GM18858 (cell line): ENCODE measurements at regions not wholly inside any gene's neighbourhood (a gene's known extent, or its start where the extent isn't known, plus 50 kb on each side); places are given as distances from the start of the nearest gene placed in this dataset.
"Not testable (repeated sequence)": the region's sequence is repeated elsewhere in the genome, so short reads cannot be mapped to it uniquely, and the experiment has no call there.

Source experiments
- ATAC-seq: cut with Tn5 transposase; IDR thresholded peaks from one replicate; pipeline ENCODE4 v1.9.1; 2021; ENCODE audit not compliant: unreplicated experiment

- ATAC-seq, result no peak
Observed at GRCh38 chrX:4179031-4179430, 465.6 kb upstream of the PRKX start.

GRCh38 chrX:4175221-4175620, 461.8 kb upstream of the PRKX start:
- no peak for ATAC-seq

DNA sequence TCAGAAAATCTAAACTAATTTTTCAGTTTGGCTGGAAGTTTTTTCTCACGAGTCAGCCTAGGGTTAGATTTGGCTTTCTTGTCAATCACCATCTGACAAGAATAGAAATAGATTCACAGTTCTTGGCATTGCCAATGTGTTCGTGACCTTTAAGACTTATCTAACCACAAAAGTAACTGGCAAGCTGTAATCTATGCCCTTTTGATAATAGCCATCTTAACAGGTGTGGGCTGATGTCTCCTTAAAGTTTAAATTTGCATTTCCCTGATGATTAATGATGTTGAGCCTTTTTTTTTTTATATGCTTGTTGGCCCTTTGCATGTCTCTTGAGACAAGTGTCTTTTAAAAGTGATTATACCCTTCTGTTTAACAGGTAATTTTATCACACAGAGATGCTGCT, 460.3 kb upstream of the PRKX start:
- ATAC-seq, result no peak

- no peak for ATAC-seq
Observed at GRCh38 chrX:4151798-4152197, 438.3 kb upstream of the PRKX start.

DNA sequence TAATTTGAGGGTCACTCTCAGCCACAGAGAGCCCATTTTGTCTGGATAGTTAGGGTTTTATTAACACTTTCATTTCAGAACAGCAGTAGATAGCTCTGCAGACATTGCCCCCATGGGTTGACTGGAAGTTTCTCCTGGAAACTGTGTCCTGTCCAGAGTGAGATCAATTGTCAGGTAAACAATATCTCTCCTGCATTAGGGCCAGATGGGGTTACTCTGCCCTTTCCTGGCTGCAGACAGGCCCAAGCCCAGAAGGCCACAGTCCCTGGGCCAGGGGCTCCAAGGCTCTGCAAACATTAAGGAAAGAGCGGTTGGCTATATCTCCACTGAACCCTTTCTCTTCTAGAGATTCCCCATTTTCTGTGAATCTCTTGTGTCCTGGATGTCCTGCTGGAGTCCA, 436.8 kb upstream of the PRKX start:
- no peak for ATAC-seq

- no peak for ATAC-seq
Observed at GRCh38 chrX:4129626-4130025, 416.2 kb upstream of the PRKX start.

DNA sequence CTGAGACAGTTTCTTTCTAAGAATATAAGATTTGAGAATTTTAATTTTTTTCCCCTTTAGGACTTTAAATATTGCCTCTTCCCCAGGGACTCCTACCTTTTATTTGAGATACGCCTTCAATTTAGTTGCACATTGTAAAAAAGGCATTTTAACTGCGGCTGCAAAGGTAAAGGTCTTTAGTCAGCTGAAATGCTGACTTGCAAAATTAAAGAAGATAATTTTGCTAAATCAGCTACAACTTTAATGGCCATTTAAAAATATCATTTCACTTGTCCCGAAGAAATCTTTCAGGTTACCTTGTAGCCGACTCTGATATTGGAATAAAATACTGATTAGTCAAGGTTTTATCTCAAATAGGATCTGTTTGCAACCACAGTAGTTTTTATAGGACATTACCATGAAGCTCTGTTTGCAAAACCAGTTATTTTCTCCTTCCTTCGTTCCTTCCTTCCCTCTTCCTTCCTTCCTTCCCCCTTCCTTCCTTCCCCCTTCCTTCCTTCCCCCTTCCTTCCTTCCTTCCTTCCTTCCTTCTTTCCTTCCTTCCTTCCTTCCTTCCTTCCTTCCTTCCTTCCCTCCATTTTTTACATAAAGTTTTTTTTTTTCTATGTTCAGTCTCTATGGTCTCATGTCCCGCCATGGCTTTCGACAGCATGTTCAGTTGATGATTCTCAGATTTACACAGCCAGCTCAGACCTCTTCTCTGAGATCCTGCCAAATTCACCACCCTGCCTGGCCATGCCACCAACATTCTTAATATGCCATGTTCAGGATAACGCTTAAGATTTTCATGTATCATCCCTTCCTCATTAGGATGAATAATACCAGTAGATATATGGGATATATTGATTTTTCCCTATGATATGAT, 405.4 kb upstream of the PRKX start:
- ATAC-seq, result no peak

DNA sequence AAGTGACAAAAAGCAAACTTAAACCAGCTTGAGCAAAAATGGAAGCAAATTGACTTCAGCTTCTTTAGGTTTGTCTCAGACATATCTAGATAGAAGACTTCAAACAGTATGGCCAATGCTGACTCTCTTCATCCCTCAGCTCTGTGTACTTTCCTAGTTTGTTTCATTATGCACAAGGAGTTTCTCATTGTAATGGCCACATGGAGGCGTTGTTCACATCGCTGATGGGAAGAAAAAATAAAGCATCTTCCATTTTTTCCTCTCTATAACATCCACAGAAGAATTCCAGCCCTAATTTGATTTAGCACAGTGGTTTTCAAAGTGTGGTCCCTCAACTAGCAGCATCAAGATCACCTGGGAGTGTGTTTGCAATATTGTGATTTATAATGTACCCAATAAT, 397.5 kb upstream of the PRKX start:
- ATAC-seq, result no peak

DNA sequence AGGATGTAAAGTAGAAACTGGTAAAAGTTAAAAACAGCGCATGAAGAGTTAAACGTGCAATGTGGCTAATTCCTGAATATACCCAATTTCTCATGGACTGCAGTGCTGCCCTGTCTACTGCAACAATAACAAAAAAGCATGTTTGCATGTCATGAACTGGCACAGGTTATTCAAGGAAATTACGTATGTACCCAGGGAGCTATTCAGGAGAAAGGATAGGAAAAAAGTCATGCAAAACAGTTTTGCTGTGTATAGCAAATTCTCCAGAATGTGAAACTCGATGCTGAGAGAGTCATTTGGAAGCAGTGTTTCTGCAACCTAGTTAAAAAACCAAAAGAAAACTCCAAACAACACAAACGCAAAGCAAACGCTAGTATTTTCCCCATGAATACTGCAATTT, 381.5 kb upstream of the PRKX start:
- no peak for ATAC-seq

GRCh38 chrX:4091046-4091760, 377.8 kb upstream of the PRKX start:
- no peak for ATAC-seq

DNA sequence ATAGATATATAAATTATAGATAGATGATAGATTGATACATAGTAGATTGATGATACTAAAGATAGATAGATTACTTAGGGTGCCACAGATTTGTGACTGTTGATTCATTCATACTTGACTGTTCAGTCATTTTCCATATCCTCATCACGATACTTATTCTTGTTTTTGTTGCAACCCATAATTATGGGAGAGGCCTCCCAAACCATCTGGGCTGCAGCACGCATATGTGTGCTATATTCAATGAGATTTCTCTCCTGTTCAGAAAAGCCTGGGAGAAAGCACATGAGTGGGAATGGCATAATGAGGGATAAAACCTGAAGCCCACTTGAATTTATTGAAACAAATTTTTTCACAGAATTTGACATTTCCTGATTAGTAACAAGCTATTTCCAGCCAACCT, 346.4 kb upstream of the PRKX start:
- no peak for ATAC-seq

- no peak for ATAC-seq
Observed at GRCh38 chrX:4043951-4044350, 330.5 kb upstream of the PRKX start.

GRCh38 chrX:4035874-4036273, 322.4 kb upstream of the PRKX start:
- no peak for ATAC-seq

DNA sequence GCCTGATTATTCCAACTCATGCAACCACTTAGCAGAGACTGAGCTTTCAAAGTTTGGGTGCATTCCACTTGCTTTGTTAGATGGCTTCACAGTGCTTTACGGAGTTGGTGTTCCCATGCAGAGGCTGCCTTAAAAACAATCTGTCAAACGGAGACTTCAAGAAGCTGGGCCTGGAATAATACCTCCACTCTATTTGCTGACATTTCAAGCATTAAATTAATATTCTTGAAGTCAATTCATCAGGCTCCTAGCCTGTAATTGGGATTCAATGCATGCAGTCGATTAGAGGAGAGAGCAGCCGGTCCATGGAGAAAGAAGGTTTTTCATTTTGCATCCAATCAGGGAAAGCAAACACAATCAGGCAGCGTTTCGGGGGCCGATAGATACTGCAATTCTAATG, 314.7 kb upstream of the PRKX start:
- ATAC-seq, result no peak

DNA sequence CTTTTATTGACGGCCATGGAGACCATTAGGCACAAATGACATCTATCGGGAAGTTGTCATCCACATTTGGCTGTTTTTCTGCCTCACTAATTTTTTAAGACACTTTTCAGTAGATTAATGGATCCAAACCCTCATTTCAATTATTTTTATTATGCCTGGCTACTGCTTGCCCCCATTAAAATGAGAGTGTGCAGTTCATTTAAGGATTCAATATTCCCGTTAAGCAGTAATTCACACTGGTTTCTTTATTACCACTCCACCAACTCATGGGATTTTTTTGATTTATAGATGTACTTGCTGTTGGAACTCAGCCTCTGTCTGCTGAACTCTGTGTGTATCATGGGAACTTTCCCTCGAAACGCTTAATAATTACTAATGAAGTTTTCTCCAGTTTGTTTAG, 291.8 kb upstream of the PRKX start:
- ATAC-seq, result no peak

- no peak for ATAC-seq
Observed at GRCh38 chrX:4004822-4005221, 291.4 kb upstream of the PRKX start.

GRCh38 chrX:3994315-3994714, 280.9 kb upstream of the PRKX start:
- no peak for ATAC-seq

GRCh38 chrX:3990569-3990968, 277.1 kb upstream of the PRKX start:
- ATAC-seq, result no peak

- ATAC-seq, result not testable (repeated sequence)
Observed at GRCh38 chrX:3972104-3972858, 258.8 kb upstream of the PRKX start.

DNA sequence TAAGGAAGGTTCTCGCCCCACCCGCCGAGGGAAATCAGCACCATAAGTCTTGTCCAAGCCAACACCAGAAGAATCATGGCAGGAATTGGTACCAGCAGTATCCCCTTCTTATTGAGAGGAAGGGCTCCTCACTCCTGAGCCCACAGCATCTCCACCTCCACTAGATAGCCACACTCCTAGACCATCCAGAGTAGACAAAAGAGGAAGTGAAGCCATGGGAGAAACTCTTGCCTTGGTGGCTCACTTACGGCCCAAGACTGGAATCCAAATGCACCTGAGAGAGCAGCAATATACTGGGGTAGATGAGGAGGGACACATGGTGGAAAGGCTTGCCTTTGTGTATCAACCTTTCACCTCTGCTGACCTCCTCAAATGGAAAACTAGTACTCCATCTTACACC, 255.3 kb upstream of the PRKX start:
- ATAC-seq, result no peak

DNA sequence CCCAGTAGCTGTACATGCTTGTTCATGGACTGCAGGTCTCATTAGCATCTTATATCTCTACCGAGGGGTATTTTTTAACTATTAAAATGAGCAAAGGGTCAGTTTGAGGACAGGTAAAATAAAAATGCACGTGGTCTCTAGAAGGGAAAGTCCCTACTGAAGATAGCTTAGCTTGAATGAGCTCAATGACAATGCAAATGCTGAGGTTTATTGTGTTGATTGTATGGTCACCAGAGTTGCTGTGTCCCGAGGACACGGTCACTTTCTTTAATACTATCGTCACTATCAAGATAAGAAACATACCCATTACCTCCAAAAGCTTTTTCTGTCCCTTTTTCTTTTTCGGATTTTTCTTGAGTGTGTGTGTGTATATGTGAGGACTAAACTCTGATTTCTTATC, 250.5 kb upstream of the PRKX start:
- peak; percentile 97 for ATAC-seq
